Astrocyte (in vitro differentiated cells and primary cell): ENCODE measurements at regions not wholly inside any gene's neighbourhood (a gene's known extent, or its start where the extent isn't known, plus 50 kb on each side); places are given as distances from the start of the nearest gene placed in this dataset.

Experiments
- DNase-seq: peaks from one replicate; pipeline ENCODE4 v3.0.0-alpha.2; 2010; ENCODE audit warnings: low read depth
- FAIRE-seq: peaks from 2 replicates; lab custom pipeline; 2011; peaks lifted over from hg19 to GRCh38; lab: Jason Lieb, UNC
- H2AFZ ChIP-seq: 2 replicates; pipeline ENCODE4 v1.6.0; 2012; ENCODE audit warnings: low read depth, low read length, inconsistent platforms
- H3K27ac ChIP-seq: 2 replicates; pipeline ENCODE4 v1.5.1; 2011; ENCODE audit warnings: low read depth, low read length, inconsistent platforms
- H3K27me3 ChIP-seq: 2 replicates; pipeline ENCODE4 v1.6.0; 2011; ENCODE audit warnings: low read length, inconsistent platforms; ENCODE audit not compliant: insufficient read depth
- H3K36me3 ChIP-seq: 2 replicates; pipeline ENCODE4 v1.5.1; 2011; ENCODE audit warnings: low read length, inconsistent platforms; ENCODE audit not compliant: insufficient read depth
- H3K4me1 ChIP-seq: 2 replicates; pipeline ENCODE4 v1.5.1; 2011; ENCODE audit warnings: low read length, inconsistent platforms; ENCODE audit not compliant: insufficient read depth
- H3K4me2 ChIP-seq: 2 replicates; pipeline ENCODE4 v1.6.0; 2012; ENCODE audit warnings: low read length, inconsistent platforms
- H3K4me3 ChIP-seq: 2 replicates; pipeline ENCODE4 v1.5.1; 2011; ENCODE audit warnings: low read depth, mild to moderate bottlenecking, low read length, inconsistent platforms; ENCODE audit not compliant: insufficient read depth
- H3K79me2 ChIP-seq: 2 replicates; pipeline ENCODE4 v1.6.0; 2012; ENCODE audit warnings: mild to moderate bottlenecking, low read length, inconsistent platforms; ENCODE audit not compliant: insufficient read depth
- H3K9ac ChIP-seq: 2 replicates; pipeline ENCODE4 v1.6.0; 2012; ENCODE audit warnings: mild to moderate bottlenecking, low read length, inconsistent platforms
- H3K9me3 ChIP-seq: 2 replicates; pipeline ENCODE4 v1.5.1; 2012; ENCODE audit warnings: low read depth, mild to moderate bottlenecking, low read length, inconsistent platforms; ENCODE audit not compliant: insufficient read depth
- H4K20me1 ChIP-seq: 2 replicates; pipeline ENCODE4 v1.6.0; 2012; ENCODE audit warnings: low read length, inconsistent platforms; ENCODE audit not compliant: insufficient read depth
- H3K27ac Mint-ChIP-seq: one replicate; pipeline ENCODE4 v1.8.0; 2021; ENCODE audit warnings: mild to moderate bottlenecking, mixed read lengths; ENCODE audit not compliant: unreplicated experiment
- H3K27me3 Mint-ChIP-seq: one replicate; pipeline ENCODE4 v1.8.0; 2021; ENCODE audit warnings: low read depth, mixed read lengths; ENCODE audit not compliant: unreplicated experiment
- H3K36me3 Mint-ChIP-seq: one replicate; pipeline ENCODE4 v1.8.0; 2021; ENCODE audit warnings: low read depth, mixed read lengths; ENCODE audit not compliant: unreplicated experiment
- H3K4me1 Mint-ChIP-seq: one replicate; pipeline ENCODE4 v1.8.0; 2021; ENCODE audit warnings: low read depth, mixed read lengths; ENCODE audit not compliant: unreplicated experiment
- H3K4me3 Mint-ChIP-seq: one replicate; pipeline ENCODE4 v1.8.0; 2021; ENCODE audit warnings: mild to moderate bottlenecking, moderate library complexity, mixed read lengths; ENCODE audit not compliant: unreplicated experiment
- H3K9me3 Mint-ChIP-seq: one replicate; pipeline ENCODE4 v1.8.0; 2021; ENCODE audit warnings: mild to moderate bottlenecking, mixed read lengths; ENCODE audit not compliant: unreplicated experiment
- EZH2 ChIP-seq: IDR thresholded peaks from 2 replicates; pipeline ENCODE4 v1.6.1; 2012; ENCODE audit warnings: mild to moderate bottlenecking, low read length, inconsistent platforms; ENCODE audit not compliant: insufficient read depth
- TF ChIP-seq, protein P1 (sequence below): IDR thresholded peaks from 2 replicates; pipeline ENCODE4 v1.5.1; 2011; ENCODE audit warnings: low read depth, mild to moderate bottlenecking, inconsistent platforms, low read length, moderate library complexity; ENCODE audit not compliant: insufficient read depth

DNA sequence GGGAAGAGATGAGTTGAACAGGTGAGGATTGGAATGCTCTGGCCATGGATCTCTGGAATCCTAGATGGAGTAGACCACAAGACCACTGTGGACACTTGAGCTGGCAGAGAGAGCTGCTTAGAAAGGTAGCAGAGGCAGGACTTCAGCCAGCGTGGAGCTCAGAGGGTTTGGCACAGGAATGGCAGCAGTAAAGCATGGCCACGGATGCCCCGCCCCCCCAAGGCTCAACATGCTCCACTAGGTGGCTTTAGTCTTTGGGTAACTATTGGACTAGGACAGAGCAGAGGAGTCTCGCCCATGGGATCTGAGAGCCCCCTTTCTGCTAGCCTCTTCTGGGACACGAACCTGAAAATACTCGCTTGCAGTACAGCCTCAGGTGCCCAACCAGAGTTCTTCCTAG, 150.1 kb upstream of the NEIL3 start:
- no peak overlapping the region for H2AFZ ChIP-seq
- no peaks in the 10 kb centered on the region for H3K4me1 ChIP-seq
- FAIRE-seq = no peak
- H3K4me3 Mint-ChIP-seq = no peak overlapping the region
- no peak overlapping the region for H3K27ac Mint-ChIP-seq
- no peaks in the 10 kb centered on the region for H3K4me1 Mint-ChIP-seq
- H3K9me3 Mint-ChIP-seq = no peaks in the 10 kb centered on the region
- H3K36me3 Mint-ChIP-seq = no peaks in the 10 kb centered on the region
- TF ChIP-seq, protein P1, sequence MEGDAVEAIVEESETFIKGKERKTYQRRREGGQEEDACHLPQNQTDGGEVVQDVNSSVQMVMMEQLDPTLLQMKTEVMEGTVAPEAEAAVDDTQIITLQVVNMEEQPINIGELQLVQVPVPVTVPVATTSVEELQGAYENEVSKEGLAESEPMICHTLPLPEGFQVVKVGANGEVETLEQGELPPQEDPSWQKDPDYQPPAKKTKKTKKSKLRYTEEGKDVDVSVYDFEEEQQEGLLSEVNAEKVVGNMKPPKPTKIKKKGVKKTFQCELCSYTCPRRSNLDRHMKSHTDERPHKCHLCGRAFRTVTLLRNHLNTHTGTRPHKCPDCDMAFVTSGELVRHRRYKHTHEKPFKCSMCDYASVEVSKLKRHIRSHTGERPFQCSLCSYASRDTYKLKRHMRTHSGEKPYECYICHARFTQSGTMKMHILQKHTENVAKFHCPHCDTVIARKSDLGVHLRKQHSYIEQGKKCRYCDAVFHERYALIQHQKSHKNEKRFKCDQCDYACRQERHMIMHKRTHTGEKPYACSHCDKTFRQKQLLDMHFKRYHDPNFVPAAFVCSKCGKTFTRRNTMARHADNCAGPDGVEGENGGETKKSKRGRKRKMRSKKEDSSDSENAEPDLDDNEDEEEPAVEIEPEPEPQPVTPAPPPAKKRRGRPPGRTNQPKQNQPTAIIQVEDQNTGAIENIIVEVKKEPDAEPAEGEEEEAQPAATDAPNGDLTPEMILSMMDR = no peak
- no peak for TF ChIP-seq EZH2
- H3K27me3 ChIP-seq = no peaks in the 10 kb centered on the region
- no peaks in the 10 kb centered on the region for H3K27me3 Mint-ChIP-seq
- no peaks in the 10 kb centered on the region for H4K20me1 ChIP-seq
- H3K79me2 ChIP-seq = no peaks in the 10 kb centered on the region
- no peak overlapping the region for H3K4me3 ChIP-seq
- no peaks in the 10 kb centered on the region for H3K36me3 ChIP-seq
- DNase-seq = no peak
- no peaks in the 10 kb centered on the region for H3K9me3 ChIP-seq
- no peak overlapping the region for H3K9ac ChIP-seq
- H3K27ac ChIP-seq = no peak overlapping the region
- H3K4me2 ChIP-seq = no peak overlapping the region

DNA sequence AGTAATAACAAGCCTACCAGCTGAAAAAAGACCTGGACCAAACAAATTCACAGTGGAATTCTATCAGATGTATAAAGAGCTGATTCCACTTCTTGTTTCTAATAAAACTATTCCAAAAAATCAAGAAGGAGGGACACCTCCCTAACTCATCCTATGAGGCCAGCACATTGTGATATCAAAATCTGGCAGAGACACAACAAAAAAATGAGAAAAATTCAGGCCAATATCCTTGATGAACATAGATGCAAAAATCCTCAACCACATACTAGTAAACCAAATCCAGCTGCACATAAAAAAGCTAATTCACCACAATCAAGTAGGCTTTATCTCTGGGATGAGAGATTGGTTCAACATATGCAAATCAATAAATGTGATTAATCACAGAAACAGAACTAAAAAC, 147.9 kb upstream of the NEIL3 start:
- H3K27ac ChIP-seq = no peak overlapping the region
- Mint-ChIP-seq H3K36me3 (no peaks in the 10 kb centered on the region), H3K27ac (no peak overlapping the region), H3K4me3 (no peak overlapping the region), H3K27me3 (no peaks in the 10 kb centered on the region), H3K4me1 (no peaks in the 10 kb centered on the region), H3K9me3 (no peaks in the 10 kb centered on the region)
- no peaks in the 10 kb centered on the region for H4K20me1 ChIP-seq
- no peaks in the 10 kb centered on the region for H3K9me3 ChIP-seq
- H3K4me2 ChIP-seq = no peak overlapping the region
- no peaks in the 10 kb centered on the region for H3K36me3 ChIP-seq
- H2AFZ ChIP-seq = no peak overlapping the region
- no peak overlapping the region for H3K4me3 ChIP-seq
- H3K4me1 ChIP-seq = no peaks in the 10 kb centered on the region
- FAIRE-seq (no peak), DNase-seq (no peak)
- H3K27me3 ChIP-seq = no peaks in the 10 kb centered on the region
- H3K9ac ChIP-seq = no peak overlapping the region
- no peak for TF ChIP-seq EZH2
- TF ChIP-seq, protein P1 = no peak
- H3K79me2 ChIP-seq = no peaks in the 10 kb centered on the region

- Histone ChIP-seq H3K4me1 (no peaks in the 10 kb centered on the region), H4K20me1 (no peaks in the 10 kb centered on the region), H3K9ac (no peak overlapping the region), H2AFZ (no peak overlapping the region), H3K79me2 (no peaks in the 10 kb centered on the region), H3K36me3 (no peaks in the 10 kb centered on the region), H3K27ac (no peak overlapping the region), H3K9me3 (no peaks in the 10 kb centered on the region), H3K4me2 (no peak overlapping the region), H3K27me3 (no peaks in the 10 kb centered on the region), H3K4me3 (no peak overlapping the region)
- H3K9me3 Mint-ChIP-seq = no peaks in the 10 kb centered on the region
- no peak overlapping the region for H3K4me3 Mint-ChIP-seq
- no peak overlapping the region for H3K27ac Mint-ChIP-seq
- FAIRE-seq (no peak), DNase-seq (peak; percentile 73)
- H3K36me3 Mint-ChIP-seq = no peaks in the 10 kb centered on the region
- no peaks in the 10 kb centered on the region for H3K27me3 Mint-ChIP-seq
- TF ChIP-seq, protein P1 = no peak
- TF ChIP-seq EZH2 = no peak
- no peaks in the 10 kb centered on the region for H3K4me1 Mint-ChIP-seq
Observed at GRCh38 chr4:177163532-177163931, 146.1 kb upstream of the NEIL3 start.
